Caco-2 (cell line): ENCODE measurements at regions not wholly inside any gene's neighbourhood (a gene's known extent, or its start where the extent isn't known, plus 50 kb on each side); places are given as distances from the start of the nearest gene placed in this dataset.

ENCODE experiments used
- BruUV-seq: library from RNA; stranded (reverse); fragments of 400-500 nt; replicated peaks from 2 replicates; lab custom pipeline; 2021; lab: Mats Ljungman, UMichigan
- CTCF ChIA-PET: fragments of 300-600 bp; sonication (Branson Sonifier 250); formaldehyde crosslinking; loops from one replicate; lab custom pipeline; 2022; ENCODE audit warnings: antibody characterized with exemption; lab: Charles Lee
- POLR2A ChIA-PET: fragments of 300-600 bp; sonication (Branson Sonifier 250); formaldehyde crosslinking; loops from one replicate; lab custom pipeline; 2022; ENCODE audit warnings: antibody characterized with exemption; lab: Charles Lee
- DNase-seq, 2 experiments: peaks; one replicate each; pipeline versions ENCODE4 v3.0.0 to v3.0.0-alpha.2; 2020 to 2022
- H3K27me3 ChIP-seq: replicated peaks from 2 replicates; pipeline ENCODE4 v1.6.0; 2011; ENCODE audit warnings: low read length; ENCODE audit not compliant: control insufficient read depth, insufficient read depth
- H3K36me3 ChIP-seq: 2 replicates; pipeline ENCODE4 v1.5.1; 2011; ENCODE audit warnings: low read length; ENCODE audit not compliant: control insufficient read depth, insufficient read depth
- H3K4me1 ChIP-seq: fragments of 250-450 bp; sonication (Bioruptor Pico); 2 replicates; pipeline ENCODE4 v1.5.1; 2020; ENCODE audit warnings: mild to moderate bottlenecking
- H3K4me3 ChIP-seq: 2 replicates; pipeline ENCODE4 v1.5.1; 2011; ENCODE audit warnings: low read depth, mild to moderate bottlenecking, control low read depth, low read length
- H3K9me3 ChIP-seq: fragments of 250-450 bp; sonication (Bioruptor Pico); 2 replicates; pipeline ENCODE4 v1.5.1; 2020; ENCODE audit warnings: mild to moderate bottlenecking, moderate library complexity
- H3K27ac Mint-ChIP-seq: one replicate; pipeline ENCODE4 v1.8.0; 2022; ENCODE audit warnings: mixed read lengths; ENCODE audit not compliant: unreplicated experiment
- H3K27me3 Mint-ChIP-seq: one replicate; pipeline ENCODE4 v1.8.0; 2022; ENCODE audit warnings: mixed read lengths; ENCODE audit not compliant: insufficient read depth, unreplicated experiment
- H3K36me3 Mint-ChIP-seq: one replicate; pipeline ENCODE4 v1.8.0; 2022; ENCODE audit warnings: mild to moderate bottlenecking, mixed read lengths; ENCODE audit not compliant: insufficient read depth, unreplicated experiment
- H3K4me1 Mint-ChIP-seq: one replicate; pipeline ENCODE4 v1.8.0; 2022; ENCODE audit warnings: low read depth, mixed read lengths; ENCODE audit not compliant: unreplicated experiment
- H3K4me3 Mint-ChIP-seq: one replicate; pipeline ENCODE4 v1.8.0; 2022; ENCODE audit warnings: mild to moderate bottlenecking, moderate library complexity, mixed read lengths; ENCODE audit not compliant: unreplicated experiment
- H3K9me3 Mint-ChIP-seq: one replicate; pipeline ENCODE4 v1.8.0; 2022; ENCODE audit warnings: mixed read lengths; ENCODE audit not compliant: unreplicated experiment
- CTCF ChIP-seq, 2 experiments: fragments of 200-600 bp in 1 of 2; IDR thresholded peaks; 1 replicate in 1 of 2; 2 replicates in 1 of 2; pipeline versions ENCODE4 v1.5.1 to v1.8.0; 2011 to 2022; ENCODE audit warnings: antibody characterized with exemption in 1 of 2, control low read depth in 1 of 2, inconsistent platforms in 1 of 2, low read depth in 1 of 2, low read length in 1 of 2, mild to moderate bottlenecking in 1 of 2, moderate library complexity in 1 of 2; ENCODE audit not compliant: insufficient read depth in 1 of 2, severe bottlenecking in 1 of 2, unreplicated experiment in 1 of 2
- intact Hi-C: fragments of 100-400 bp; cut with micrococcal nuclease; formaldehyde crosslinking; loops from one replicate; pipeline ENCODE4 v1.10.0; 2022; ENCODE audit not compliant: unreplicated experiment

GRCh38 chr20:12598894-12599293 is 409.9 kb upstream of the SPTLC3 start:
- H3K4me3 Mint-ChIP-seq = no peak overlapping the region

GRCh38 chr20:12599494-12599893 is 409.3 kb upstream of the SPTLC3 start:
- POLR2A ChIA-PET = no interaction called here
- BruUV-seq = no TSS peak
- no peaks in the 10 kb centered on the region for H3K9me3 Mint-ChIP-seq
- H3K4me1 Mint-ChIP-seq = no peaks in the 10 kb centered on the region
- intact Hi-C loops = no loop called here
- no peaks in the 10 kb centered on the region for H3K27me3 Mint-ChIP-seq
- CTCF ChIA-PET = no interaction called here
- Histone ChIP-seq H3K27me3 (no peaks in the 10 kb centered on the region), H3K9me3 (no peaks in the 10 kb centered on the region), H3K36me3 (no peaks in the 10 kb centered on the region), H3K4me3 (no peak overlapping the region), H3K4me1 (no peaks in the 10 kb centered on the region)
- no peak overlapping the region for H3K27ac Mint-ChIP-seq
- H3K36me3 Mint-ChIP-seq = no peaks in the 10 kb centered on the region
- no peak overlapping the region for H3K4me3 Mint-ChIP-seq
- TF ChIP-seq CTCF (IDR thresholded peaks at IDR 0.05; ENCODE audit: insufficient read depth in 1 of 2, low read depth in 1 of 2, low read length in 1 of 2, severe bottlenecking in 1 of 2, unreplicated experiment in 1 of 2) = no peak
- no peak for DNase-seq

More at GRCh38 chr20:12598894-12599293, 409.9 kb upstream of the SPTLC3 start:
- no peaks in the 10 kb centered on the region for H3K9me3 Mint-ChIP-seq
- H3K36me3 Mint-ChIP-seq = no peaks in the 10 kb centered on the region
- Histone ChIP-seq H3K4me3 (no peak overlapping the region), H3K27me3 (no peaks in the 10 kb centered on the region), H3K4me1 (no peaks in the 10 kb centered on the region), H3K9me3 (no peaks in the 10 kb centered on the region), H3K36me3 (no peaks in the 10 kb centered on the region)
- no peak for DNase-seq
- POLR2A ChIA-PET = no interaction called here
- no peaks in the 10 kb centered on the region for H3K4me1 Mint-ChIP-seq
- intact Hi-C loops = no loop called here
- no peak for TF ChIP-seq CTCF (IDR thresholded peaks at IDR 0.05; ENCODE audit: insufficient read depth in 1 of 2, low read depth in 1 of 2, low read length in 1 of 2, severe bottlenecking in 1 of 2, unreplicated experiment in 1 of 2)
- no peaks in the 10 kb centered on the region for H3K27me3 Mint-ChIP-seq
- no peak overlapping the region for H3K27ac Mint-ChIP-seq
- no TSS peak for BruUV-seq
- CTCF ChIA-PET = no interaction called here

GRCh38 chr20:12605751-12606150 is 403.0 kb upstream of the SPTLC3 start:
- H3K4me1 Mint-ChIP-seq = no peaks in the 10 kb centered on the region
- Histone ChIP-seq H3K9me3 (no peaks in the 10 kb centered on the region), H3K27me3 (no peaks in the 10 kb centered on the region; the same call in none of the 2 replicates), H3K4me1 (no peaks in the 10 kb centered on the region), H3K4me3 (no peak overlapping the region), H3K36me3 (no peaks in the 10 kb centered on the region)
- POLR2A ChIA-PET = no interaction called here
- H3K9me3 Mint-ChIP-seq = no peaks in the 10 kb centered on the region
- TF ChIP-seq CTCF (IDR thresholded peaks at IDR 0.05; ENCODE audit: insufficient read depth in 1 of 2, low read depth in 1 of 2, low read length in 1 of 2, severe bottlenecking in 1 of 2, unreplicated experiment in 1 of 2) = no peak
- no peaks in the 10 kb centered on the region for H3K36me3 Mint-ChIP-seq
- BruUV-seq = no TSS peak
- CTCF ChIA-PET = no interaction called here
- intact Hi-C loops = no loop called here
- no peak overlapping the region for H3K27ac Mint-ChIP-seq
- DNase-seq = no peak
- no peaks in the 10 kb centered on the region for H3K27me3 Mint-ChIP-seq
- no peak overlapping the region for H3K4me3 Mint-ChIP-seq
